Heart left ventricle (tissue), 13 donors: ENCODE measurements at regions not wholly inside any gene's neighbourhood (a gene's known extent, or its start where the extent isn't known, plus 50 kb on each side); places are given as distances from the start of the nearest gene placed in this dataset.

Source experiments
- POLR2A ChIP-seq, 2 donors: fragments of 450-650 bp; IDR thresholded peaks; one replicate each; pipeline ENCODE4 v1.6.1; 2017; ENCODE audit warnings: antibody characterized with exemption in 2 of 2, mild to moderate bottlenecking in 2 of 2, moderate library complexity in 2 of 2
- TF ChIP-seq, protein P1 (sequence below), 12 donors: fragments of 200-600 bp; sonication (generic) in 4 of 12; IDR thresholded peaks; one replicate each; pipeline versions ENCODE4 v1.5.0 to v1.8.0; 2018 to 2022; ENCODE audit warnings: antibody characterized with exemption in 12 of 12, mild to moderate bottlenecking in 5 of 12
- donor health status: ischemic (EF 13 %, LVEDD 7.1; RV severe dilation, severe dysfunction).
- donor health status: DM: no; HTN: yes; CAD: no.
- donor health status: DM: no; HTN: no; CAD: no.
- donor health status: ischemic (EF 25% LVEDD 6.9; RV normal size, moderate dysfunction).
- donor health status: ischemic (EF 25% LVEDD 5.7; RV mildly dilated, moderate dysfunction).
- donor health status: ischemic (EF 35%, LVEDD 5.7; RV mildly dilated, moderate dysfunction).
- donor health status: nonischemic (EF 11% LVEDD 7.7; RV severe dilation, severe dysfunction).
- donor health status: DM: yes; HTN: yes; CAD: no.
- donor health status: PGD.
- donor health status: ischemic (EF 29% LVEDD 5.4; RV normal size, mild dysfunction).
- donor health status: nonischemic (EF 23%, LVEDD 6.1; RV moderate dilation, normal function).

DNA sequence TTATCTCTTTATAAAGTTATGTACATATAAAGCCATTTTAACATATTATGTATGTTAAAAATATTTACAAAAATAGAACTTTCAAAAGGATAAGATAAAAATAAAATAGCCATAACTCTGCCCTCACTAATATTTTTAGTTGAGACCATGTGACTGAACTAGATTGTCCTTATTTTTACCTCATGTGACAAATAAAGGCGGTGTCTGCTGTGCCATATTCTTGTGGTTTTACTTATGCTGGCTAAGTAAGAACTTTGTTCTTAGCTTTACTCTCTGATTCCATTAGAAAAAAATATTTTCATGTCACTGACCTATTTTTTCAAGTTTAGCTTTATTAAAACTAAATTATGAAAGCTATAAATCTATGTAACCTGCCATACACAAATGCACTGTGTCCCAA, 135.6 kb upstream of the TSC22D1 start:
- TF ChIP-seq, protein P1, sequence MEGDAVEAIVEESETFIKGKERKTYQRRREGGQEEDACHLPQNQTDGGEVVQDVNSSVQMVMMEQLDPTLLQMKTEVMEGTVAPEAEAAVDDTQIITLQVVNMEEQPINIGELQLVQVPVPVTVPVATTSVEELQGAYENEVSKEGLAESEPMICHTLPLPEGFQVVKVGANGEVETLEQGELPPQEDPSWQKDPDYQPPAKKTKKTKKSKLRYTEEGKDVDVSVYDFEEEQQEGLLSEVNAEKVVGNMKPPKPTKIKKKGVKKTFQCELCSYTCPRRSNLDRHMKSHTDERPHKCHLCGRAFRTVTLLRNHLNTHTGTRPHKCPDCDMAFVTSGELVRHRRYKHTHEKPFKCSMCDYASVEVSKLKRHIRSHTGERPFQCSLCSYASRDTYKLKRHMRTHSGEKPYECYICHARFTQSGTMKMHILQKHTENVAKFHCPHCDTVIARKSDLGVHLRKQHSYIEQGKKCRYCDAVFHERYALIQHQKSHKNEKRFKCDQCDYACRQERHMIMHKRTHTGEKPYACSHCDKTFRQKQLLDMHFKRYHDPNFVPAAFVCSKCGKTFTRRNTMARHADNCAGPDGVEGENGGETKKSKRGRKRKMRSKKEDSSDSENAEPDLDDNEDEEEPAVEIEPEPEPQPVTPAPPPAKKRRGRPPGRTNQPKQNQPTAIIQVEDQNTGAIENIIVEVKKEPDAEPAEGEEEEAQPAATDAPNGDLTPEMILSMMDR (IDR thresholded peaks at IDR 0.05), result no peak
- no peak for TF ChIP-seq POLR2A (IDR thresholded peaks at IDR 0.05)
